Mesenchymal stem cell (in vitro differentiated cells and primary cell): ENCODE measurements at regions not wholly inside any gene's neighbourhood (a gene's known extent, or its start where the extent isn't known, plus 50 kb on each side); places are given as distances from the start of the nearest gene placed in this dataset.

Source experiments
- DNase-seq: peaks from one replicate; pipeline ENCODE4 v3.0.0-alpha.2; 2013
- H2AFZ ChIP-seq: one replicate; pipeline ENCODE4 v1.6.1; 2013; ENCODE audit warnings: low read depth, mild to moderate bottlenecking, control low read depth, inconsistent platforms, low read length, moderate library complexity
- H2AK5ac ChIP-seq: 2 replicates; pipeline ENCODE4 v1.6.1; 2013; ENCODE audit warnings: low read length, moderate library complexity, mild to moderate bottlenecking, inconsistent platforms; ENCODE audit not compliant: severe bottlenecking
- H2BK120ac ChIP-seq: one replicate; pipeline ENCODE4 v1.6.1; 2013; ENCODE audit warnings: low read depth, mild to moderate bottlenecking, inconsistent platforms, low read length, moderate library complexity
- H2BK12ac ChIP-seq, 2 experiments: one replicate each; pipeline ENCODE4 v1.6.1; 2013; ENCODE audit warnings: inconsistent platforms in 2 of 2, low read length in 2 of 2, mild to moderate bottlenecking in 2 of 2, moderate library complexity in 2 of 2, control low read depth in 1 of 2
- H2BK15ac ChIP-seq: one replicate; pipeline ENCODE4 v1.6.1; 2013; ENCODE audit warnings: mild to moderate bottlenecking, low read depth, inconsistent platforms; ENCODE audit not compliant: poor library complexity, severe bottlenecking
- H2BK5ac ChIP-seq: 2 replicates; pipeline ENCODE4 v1.6.1; 2013; ENCODE audit warnings: low read depth, mild to moderate bottlenecking, low read length, control low read depth, inconsistent platforms; ENCODE audit not compliant: poor library complexity, severe bottlenecking
- H3K14ac ChIP-seq, 2 experiments: one replicate each; pipeline ENCODE4 v1.6.1; 2013; ENCODE audit warnings: inconsistent platforms in 2 of 2, low read length in 2 of 2, control low read depth in 1 of 2, mild to moderate bottlenecking in 1 of 2, moderate library complexity in 1 of 2
- H3K18ac ChIP-seq, 2 experiments: one replicate each; pipeline ENCODE4 v1.6.1; 2013; ENCODE audit warnings: inconsistent platforms in 2 of 2, low read length in 2 of 2, control low read depth in 1 of 2, low read depth in 1 of 2, mild to moderate bottlenecking in 1 of 2
- H3K23ac ChIP-seq, 2 experiments: one replicate each; pipeline ENCODE4 v1.6.1; 2013; ENCODE audit warnings: inconsistent platforms in 2 of 2, low read length in 2 of 2, mild to moderate bottlenecking in 2 of 2, moderate library complexity in 2 of 2, control low read depth in 1 of 2
- H3K27ac ChIP-seq: 2 replicates; pipeline ENCODE4 v1.5.1; 2013; ENCODE audit warnings: mild to moderate bottlenecking, moderate library complexity, low read length, control low read depth, inconsistent platforms; ENCODE audit not compliant: poor library complexity, severe bottlenecking
- H3K27me3 ChIP-seq, 2 experiments: 2 replicates each; pipeline versions ENCODE4 v1.6.1 to v1.7.0; 2013; ENCODE audit warnings: low read length in 2 of 2, mild to moderate bottlenecking in 2 of 2, moderate library complexity in 2 of 2, control low read depth in 1 of 2, inconsistent platforms in 1 of 2; ENCODE audit not compliant: control insufficient read depth in 1 of 2, insufficient read depth in 1 of 2
- H3K36me3 ChIP-seq, 2 experiments: 2 replicates each; pipeline versions ENCODE4 v1.6.1 to v1.7.0; 2013; ENCODE audit warnings: low read length in 2 of 2, control low read depth in 1 of 2, inconsistent platforms in 1 of 2, low read depth in 1 of 2, mild to moderate bottlenecking in 1 of 2; ENCODE audit not compliant: insufficient read depth in 2 of 2, control insufficient read depth in 1 of 2
- H3K4ac ChIP-seq, 2 experiments: one replicate each; pipeline ENCODE4 v1.6.1; 2013; ENCODE audit warnings: inconsistent platforms in 2 of 2, low read length in 2 of 2, mild to moderate bottlenecking in 2 of 2, moderate library complexity in 2 of 2, control low read depth in 1 of 2, low read depth in 1 of 2
- H3K4me1 ChIP-seq: 2 replicates; pipeline ENCODE4 v1.6.1; 2013; ENCODE audit warnings: low read depth, low read length, control low read depth; ENCODE audit not compliant: control insufficient read depth, insufficient read depth
- H3K4me2 ChIP-seq: 2 replicates; pipeline ENCODE4 v1.6.1; 2013; ENCODE audit warnings: low read length, mild to moderate bottlenecking, inconsistent platforms; ENCODE audit not compliant: poor library complexity, severe bottlenecking
- H3K4me3 ChIP-seq, 2 experiments: 2 replicates each; pipeline versions ENCODE4 v1.5.1 to v1.7.0; 2013; ENCODE audit warnings: low read length in 2 of 2, mild to moderate bottlenecking in 2 of 2, control low read depth in 1 of 2, low read depth in 1 of 2; ENCODE audit not compliant: insufficient read depth in 1 of 2
- H3K79me1 ChIP-seq: replicated peaks from 2 replicates; pipeline ENCODE4 v1.6.1; 2013; ENCODE audit warnings: mild to moderate bottlenecking, control low read depth, low read length, inconsistent platforms; ENCODE audit not compliant: poor library complexity, severe bottlenecking
- H3K9ac ChIP-seq: 2 replicates; pipeline ENCODE4 v1.7.0; 2013; ENCODE audit warnings: mild to moderate bottlenecking, low read length, moderate library complexity
- H3K9me3 ChIP-seq: 2 replicates; pipeline ENCODE4 v1.7.0; 2013; ENCODE audit warnings: mild to moderate bottlenecking, low read length; ENCODE audit not compliant: control insufficient read depth
- H4K8ac ChIP-seq: one replicate; pipeline ENCODE4 v1.6.1; 2013; ENCODE audit warnings: inconsistent platforms, mild to moderate bottlenecking, low read length, moderate library complexity
- H4K91ac ChIP-seq: one replicate; pipeline ENCODE4 v1.6.1; 2013; ENCODE audit warnings: mild to moderate bottlenecking, low read length, inconsistent platforms
- WGBS: methylation state at CpG from one replicate; pipeline ENCODE4 v1.1.7; 2013; ENCODE audit warnings: mixed read lengths; 5-methylcytosine and 5-hydroxymethylcytosine counted together

GRCh38 chr2:117702098-117702497 lies 112.4 kb upstream of the DDX18 start:
- H4K91ac ChIP-seq = no peak overlapping the region
- no peak overlapping the region for H2AFZ ChIP-seq
- no peak overlapping the region for H3K18ac ChIP-seq
- no peak overlapping the region for H3K9ac ChIP-seq
- no peak overlapping the region for H3K14ac ChIP-seq
- no peaks in the 10 kb centered on the region for H3K79me1 ChIP-seq
- H3K36me3 ChIP-seq = no peaks in the 10 kb centered on the region
- 80% methylated on average over 1 of the region's 2 CpGs for WGBS
- no peak overlapping the region for H2BK120ac ChIP-seq
- H2BK5ac ChIP-seq = no peak overlapping the region
- H3K27ac ChIP-seq = no peak overlapping the region
- no peak for DNase-seq
- no peak overlapping the region for H3K4me3 ChIP-seq
- no peak overlapping the region for H2AK5ac ChIP-seq
- H3K4me2 ChIP-seq = no peak overlapping the region
- H2BK15ac ChIP-seq = no peak overlapping the region
- H3K4me1 ChIP-seq = no peaks in the 10 kb centered on the region
- H2BK12ac ChIP-seq = no peak overlapping the region
- no peak overlapping the region for H3K23ac ChIP-seq
- no peak overlapping the region for H4K8ac ChIP-seq
- no peaks in the 10 kb centered on the region for H3K9me3 ChIP-seq
- no peaks in the 10 kb centered on the region for H3K27me3 ChIP-seq
- H3K4ac ChIP-seq = no peak overlapping the region

GRCh38 chr2:117703858-117704257 lies 110.6 kb upstream of the DDX18 start:
- Histone ChIP-seq H3K4ac (no peak overlapping the region), H2BK15ac (no peak overlapping the region), H4K8ac (no peak overlapping the region), H4K91ac (no peak overlapping the region), H3K9me3 (no peaks in the 10 kb centered on the region), H2AK5ac (no peak overlapping the region), H2AFZ (no peak overlapping the region), H2BK12ac (no peak overlapping the region), H3K14ac (no peak overlapping the region), H3K18ac (no peak overlapping the region), H3K4me3 (no peak overlapping the region), H3K4me1 (no peaks in the 10 kb centered on the region), H3K36me3 (no peaks in the 10 kb centered on the region), H2BK120ac (no peak overlapping the region), H3K4me2 (no peak overlapping the region), H3K23ac (no peak overlapping the region), H2BK5ac (no peak overlapping the region), H3K79me1 (no peaks in the 10 kb centered on the region), H3K27me3 (no peaks in the 10 kb centered on the region), H3K27ac (no peak overlapping the region), H3K9ac (no peak overlapping the region)
- no peak for DNase-seq
- WGBS = 74% methylated on average over 3 of the region's 7 CpGs

- Histone ChIP-seq H3K4me2 (no peak overlapping the region), H2BK120ac (no peak overlapping the region), H3K4me3 (no peak overlapping the region), H2AK5ac (no peak overlapping the region), H3K4ac (no peak overlapping the region), H3K36me3 (no peaks in the 10 kb centered on the region), H2BK12ac (no peak overlapping the region), H3K27me3 (no peaks in the 10 kb centered on the region), H2BK15ac (no peak overlapping the region), H4K8ac (no peak overlapping the region), H3K9ac (no peak overlapping the region), H3K23ac (no peak overlapping the region), H2AFZ (no peak overlapping the region), H2BK5ac (no peak overlapping the region), H3K9me3 (no peaks in the 10 kb centered on the region), H3K79me1 (no peaks in the 10 kb centered on the region), H3K18ac (no peak overlapping the region), H3K4me1 (no peaks in the 10 kb centered on the region), H3K27ac (no peak overlapping the region), H4K91ac (no peak overlapping the region), H3K14ac (no peak overlapping the region)
- WGBS = 63% methylated on average over 3 of the region's 3 CpGs
- DNase-seq = no peak
Observed at GRCh38 chr2:117704818-117705217, 109.7 kb upstream of the DDX18 start.

- Histone ChIP-seq H3K4ac (no peak overlapping the region), H2BK15ac (no peak overlapping the region), H2BK5ac (no peak overlapping the region), H2BK12ac (no peak overlapping the region), H4K91ac (no peak overlapping the region), H2AFZ (no peak overlapping the region), H3K4me1 (no peaks in the 10 kb centered on the region), H3K14ac (no peak overlapping the region), H2BK120ac (no peak overlapping the region), H3K27ac (no peak overlapping the region), H3K4me3 (no peak overlapping the region), H3K9me3 (no peaks in the 10 kb centered on the region), H3K27me3 (no peaks in the 10 kb centered on the region), H3K79me1 (no peaks in the 10 kb centered on the region), H3K4me2 (no peak overlapping the region), H3K9ac (no peak overlapping the region), H3K36me3 (no peaks in the 10 kb centered on the region), H2AK5ac (no peak overlapping the region), H3K23ac (no peak overlapping the region), H4K8ac (no peak overlapping the region), H3K18ac (no peak overlapping the region)
- no peak for DNase-seq
Observed at GRCh38 chr2:117707874-117708273, 106.6 kb upstream of the DDX18 start.
